Neuronal stem cell (in vitro differentiated cells): ENCODE measurements at regions not wholly inside any gene's neighbourhood (a gene's known extent, or its start where the extent isn't known, plus 50 kb on each side); places are given as distances from the start of the nearest gene placed in this dataset.
A peak's percentile ranks its signal among the peaks of the same experiment; 100 is the strongest.

Experiments
- DNase-seq: peaks from one replicate; pipeline ENCODE4 v3.0.0-alpha.2; 2013; ENCODE audit warnings: low spot score
- H2AFZ ChIP-seq: one replicate; pipeline ENCODE4 v1.6.1; 2013; ENCODE audit warnings: mild to moderate bottlenecking, low read length, inconsistent platforms
- H2AK5ac ChIP-seq: 2 replicates; pipeline ENCODE4 v1.6.1; 2013; ENCODE audit warnings: low read depth, mild to moderate bottlenecking, inconsistent platforms, low read length, moderate library complexity, mixed read lengths
- H2BK120ac ChIP-seq: 2 replicates; pipeline ENCODE4 v1.6.1; 2013; ENCODE audit warnings: low read depth, mild to moderate bottlenecking, inconsistent platforms, low read length, moderate library complexity, mixed read lengths
- H2BK12ac ChIP-seq: one replicate; pipeline ENCODE4 v1.6.1; 2013; ENCODE audit warnings: low read length, inconsistent platforms
- H2BK15ac ChIP-seq: 2 replicates; pipeline ENCODE4 v1.6.1; 2013; ENCODE audit warnings: mild to moderate bottlenecking, low read length, inconsistent platforms, mixed read lengths
- H2BK5ac ChIP-seq: one replicate; pipeline ENCODE4 v1.6.1; 2013; ENCODE audit warnings: inconsistent platforms, mild to moderate bottlenecking, low read length, moderate library complexity
- H3K14ac ChIP-seq: one replicate; pipeline ENCODE4 v1.6.1; 2013; ENCODE audit warnings: low read length, inconsistent platforms
- H3K18ac ChIP-seq: 2 replicates; pipeline ENCODE4 v1.6.1; 2013; ENCODE audit warnings: low read length, inconsistent platforms
- H3K23ac ChIP-seq: 2 replicates; pipeline ENCODE4 v1.6.1; 2013; ENCODE audit warnings: low read depth, mild to moderate bottlenecking, mixed read lengths, low read length, inconsistent platforms; ENCODE audit not compliant: poor library complexity
- H3K27ac ChIP-seq: replicated peaks from 3 replicates; pipeline ENCODE4 v1.5.1; 2013; ENCODE audit warnings: low read length, inconsistent platforms
- H3K27me3 ChIP-seq, 3 experiments: 2 replicates each; pipeline ENCODE4 v1.6.1; 2013; ENCODE audit warnings: low read length in 3 of 3, mild to moderate bottlenecking in 2 of 3, inconsistent platforms in 1 of 3, low read depth in 1 of 3, mixed read lengths in 1 of 3, moderate library complexity in 1 of 3; ENCODE audit not compliant: control insufficient read depth in 3 of 3, insufficient read depth in 3 of 3
- H3K36me3 ChIP-seq, 2 donors: replicated peaks in 1 of 2; 2 replicates each; pipeline ENCODE4 v1.6.1; 2013; ENCODE audit warnings: low read length in 2 of 2; ENCODE audit not compliant: control insufficient read depth in 2 of 2, insufficient read depth in 2 of 2
- H3K4ac ChIP-seq: 2 replicates; pipeline ENCODE4 v1.6.1; 2013; ENCODE audit warnings: inconsistent platforms, mild to moderate bottlenecking, low read length, moderate library complexity
- H3K4me1 ChIP-seq, 2 donors: 1 replicate in 1 of 2; 2 replicates in 1 of 2; pipeline ENCODE4 v1.6.1; 2013; ENCODE audit warnings: low read length in 2 of 2, low read depth in 1 of 2; ENCODE audit not compliant: control insufficient read depth in 2 of 2, insufficient read depth in 1 of 2
- H3K4me2 ChIP-seq: one replicate; pipeline ENCODE4 v1.6.1; 2013; ENCODE audit warnings: mild to moderate bottlenecking, low read length, inconsistent platforms; ENCODE audit not compliant: insufficient read depth, poor library complexity, severe bottlenecking
- H3K4me3 ChIP-seq, 2 donors: 2 replicates each; pipeline ENCODE4 v1.5.1; 2013; ENCODE audit warnings: low read length in 2 of 2, mild to moderate bottlenecking in 2 of 2, inconsistent platforms in 1 of 2, moderate library complexity in 1 of 2
- H3K79me1 ChIP-seq: one replicate; pipeline ENCODE4 v1.6.1; 2013; ENCODE audit warnings: low read depth, mild to moderate bottlenecking, inconsistent platforms, low read length, moderate library complexity
- H3K9ac ChIP-seq: one replicate; pipeline ENCODE4 v1.6.1; 2013; ENCODE audit warnings: mild to moderate bottlenecking, low read depth, low read length, inconsistent platforms; ENCODE audit not compliant: poor library complexity
- H3K9me3 ChIP-seq, 2 donors: replicated peaks in 1 of 2; 2 replicates each; pipeline versions ENCODE3 to v1.6.1; 2013; ENCODE audit warnings: low read length in 2 of 2, mild to moderate bottlenecking in 2 of 2, inconsistent platforms in 1 of 2, low read depth in 1 of 2, mixed read lengths in 1 of 2, moderate library complexity in 1 of 2; ENCODE audit not compliant: control insufficient read depth in 2 of 2, insufficient read depth in 1 of 2
- H4K8ac ChIP-seq: one replicate; pipeline ENCODE4 v1.6.1; 2013; ENCODE audit warnings: low read depth, mild to moderate bottlenecking, inconsistent platforms, low read length, moderate library complexity
- H4K91ac ChIP-seq: one replicate; pipeline ENCODE4 v1.6.1; 2013; ENCODE audit warnings: low read length, low read depth, mild to moderate bottlenecking, inconsistent platforms; ENCODE audit not compliant: poor library complexity
- WGBS, 2 donors: extraction: QIAGEN DNeasy Blood & Tissue Kit; methylation state at CpG; one replicate each; pipeline ENCODE4 v1.1.7; 2013; ENCODE audit warnings: missing lambda C conversion rate in 2 of 2, mixed read lengths in 1 of 2; ENCODE audit not compliant: insufficient read length in 2 of 2, insufficient replicate concordance in 1 of 2; ENCODE audit errors: extremely low coverage in 2 of 2; 5-methylcytosine and 5-hydroxymethylcytosine counted together

DNA sequence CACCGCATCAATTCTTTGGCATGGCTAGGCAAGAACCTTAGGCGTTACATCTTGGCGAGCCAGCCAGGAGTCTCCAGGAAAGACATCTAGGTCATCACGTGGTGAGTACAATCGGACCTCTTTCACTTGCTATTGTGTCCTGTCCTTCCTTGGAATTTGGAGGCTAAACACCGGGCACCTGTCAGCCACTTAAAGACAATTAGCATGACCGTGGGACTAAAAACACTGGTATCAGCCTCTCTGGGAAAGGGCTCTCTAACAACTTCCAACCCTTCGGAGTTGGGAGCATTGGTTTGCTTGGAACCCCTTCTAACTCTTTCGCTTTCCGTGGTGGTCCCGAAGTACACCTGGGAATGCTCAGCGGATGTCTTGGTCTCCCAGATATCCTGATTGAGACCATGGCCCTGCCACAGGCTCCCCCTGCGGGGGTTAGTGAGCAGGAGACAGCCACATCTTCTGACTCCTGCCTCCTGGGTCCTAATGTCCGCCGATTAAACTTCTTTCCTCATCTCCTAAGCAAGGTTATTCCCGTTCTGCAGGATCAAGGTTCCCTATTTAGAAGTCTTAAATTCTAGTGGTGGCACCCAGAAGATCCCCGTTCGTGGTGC, 971.7 kb downstream of the FSCB start:
- no peak overlapping the region for H3K18ac ChIP-seq
- H3K79me1 ChIP-seq, result no peaks in the 10 kb centered on the region
- H3K9me3 ChIP-seq, result no peaks in the 10 kb centered on the region
- no peak overlapping the region for H3K27ac ChIP-seq
- H3K4me2 ChIP-seq, result no peak overlapping the region
- no peak overlapping the region for H2AFZ ChIP-seq
- no peaks in the 10 kb centered on the region for H3K4me1 ChIP-seq
- no peaks in the 10 kb centered on the region for H3K27me3 ChIP-seq
- no peak overlapping the region for H3K9ac ChIP-seq
- no peak overlapping the region for H4K91ac ChIP-seq
- H3K14ac ChIP-seq, result peak overlapping the region; percentile 38
- no peaks in the 10 kb centered on the region for H3K36me3 ChIP-seq
- WGBS, 2 donors, result no CpG with 5 or more reads among the region's 18 CpGs
- DNase-seq, result no peak
- no peak overlapping the region for H2BK5ac ChIP-seq
- no peak overlapping the region for H2BK12ac ChIP-seq
- no peak overlapping the region for H3K4me3 ChIP-seq
- no peak overlapping the region for H3K23ac ChIP-seq
- H3K4ac ChIP-seq, result no peak overlapping the region
- no peak overlapping the region for H2AK5ac ChIP-seq
- no peak overlapping the region for H2BK15ac ChIP-seq
- no peak overlapping the region for H4K8ac ChIP-seq
- H2BK120ac ChIP-seq, result no peak overlapping the region

DNA sequence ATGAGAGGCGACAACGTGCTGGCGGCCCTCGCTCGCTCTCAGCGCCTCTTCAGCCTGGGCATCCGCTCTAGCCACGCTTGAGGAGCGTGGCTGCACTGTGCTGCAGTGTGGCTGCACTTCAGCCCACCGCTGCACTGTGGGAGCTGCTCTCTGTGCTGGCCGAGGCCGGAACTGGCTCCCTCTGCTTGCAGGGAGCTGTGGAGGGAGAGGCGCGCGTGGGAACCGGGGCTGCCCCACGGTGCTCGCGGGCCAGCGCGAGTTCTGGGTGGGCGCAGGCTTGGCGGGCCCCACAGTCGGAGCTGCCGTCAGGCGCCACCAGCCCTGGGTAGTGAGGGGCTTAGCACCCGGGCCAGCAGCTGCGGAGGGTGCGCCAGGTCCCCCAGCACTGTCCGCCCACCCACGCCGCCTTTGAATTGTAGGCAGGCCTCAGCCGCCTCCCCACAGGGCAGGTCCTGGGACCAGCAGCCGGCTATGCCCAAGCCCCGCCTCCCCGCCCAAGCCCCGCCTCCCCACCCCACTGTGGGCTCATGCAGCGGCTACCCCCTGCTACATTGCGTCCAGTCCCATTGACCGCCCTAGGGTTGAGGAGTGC, 974.2 kb downstream of the FSCB start:
- H3K9me3 ChIP-seq, result no peaks in the 10 kb centered on the region
- no peak overlapping the region for H2AK5ac ChIP-seq
- H4K8ac ChIP-seq, result no peak overlapping the region
- H2BK12ac ChIP-seq, result no peak overlapping the region
- no peak overlapping the region for H3K4me2 ChIP-seq
- no peak for DNase-seq
- no peaks in the 10 kb centered on the region for H3K36me3 ChIP-seq
- H3K18ac ChIP-seq, result peak overlapping the region; percentile 80
- peak overlapping the region in 1 of 2 donors; percentile 62 for H3K4me3 ChIP-seq
- no peak overlapping the region for H3K27ac ChIP-seq
- H3K4me1 ChIP-seq, result no peaks in the 10 kb centered on the region
- no peak overlapping the region for H3K4ac ChIP-seq
- no peaks in the 10 kb centered on the region for H3K79me1 ChIP-seq
- H3K23ac ChIP-seq, result no peak overlapping the region
- no CpG with 5 or more reads among the region's 40 CpGs for WGBS, 2 donors
- no peaks in the 10 kb centered on the region for H3K27me3 ChIP-seq
- no peak overlapping the region for H2BK15ac ChIP-seq
- no peak overlapping the region for H2AFZ ChIP-seq
- H2BK120ac ChIP-seq, result no peak overlapping the region
- no peak overlapping the region for H3K9ac ChIP-seq
- H2BK5ac ChIP-seq, result no peak overlapping the region
- peak overlapping the region; percentile 82 for H3K14ac ChIP-seq
- H4K91ac ChIP-seq, result no peak overlapping the region

DNA sequence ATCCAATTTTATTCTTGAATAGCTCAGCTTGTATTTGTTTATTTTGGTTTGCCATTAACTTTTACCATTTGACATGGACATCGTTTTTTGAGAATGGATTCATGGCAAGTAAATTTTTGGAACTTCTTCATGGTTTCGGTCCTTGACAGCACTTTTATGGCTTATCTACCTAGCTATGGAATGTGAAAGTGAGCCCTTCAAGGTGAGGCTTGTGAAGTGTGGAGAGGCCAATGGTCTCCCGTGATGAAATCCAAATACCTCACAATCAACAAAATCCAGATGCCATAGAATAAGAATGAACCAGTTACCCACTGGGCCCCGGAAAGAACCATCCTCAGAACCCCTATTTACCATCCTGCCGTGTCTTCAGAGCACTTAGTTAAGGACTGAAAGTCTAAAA, 978.8 kb downstream of the FSCB start:
- Histone ChIP-seq H2BK120ac (no peak overlapping the region), H3K36me3 (no peaks in the 10 kb centered on the region), H3K4me1 (no peaks in the 10 kb centered on the region), H4K91ac (no peak overlapping the region), H3K79me1 (no peaks in the 10 kb centered on the region), H3K27ac (no peak overlapping the region), H2AK5ac (no peak overlapping the region), H4K8ac (no peak overlapping the region), H3K9ac (no peak overlapping the region), H2BK15ac (no peak overlapping the region), H2BK5ac (no peak overlapping the region), H3K14ac (no peak overlapping the region), H3K27me3 (no peaks in the 10 kb centered on the region), H2BK12ac (no peak overlapping the region), H3K4ac (no peak overlapping the region), H2AFZ (no peak overlapping the region), H3K23ac (no peak overlapping the region), H3K18ac (no peak overlapping the region), H3K4me3 (no peak overlapping the region), H3K9me3 (no peaks in the 10 kb centered on the region), H3K4me2 (no peak overlapping the region)
- DNase-seq, result no peak
- WGBS, 2 donors, result no CpG with 5 or more reads among the region's 5 CpGs

DNA sequence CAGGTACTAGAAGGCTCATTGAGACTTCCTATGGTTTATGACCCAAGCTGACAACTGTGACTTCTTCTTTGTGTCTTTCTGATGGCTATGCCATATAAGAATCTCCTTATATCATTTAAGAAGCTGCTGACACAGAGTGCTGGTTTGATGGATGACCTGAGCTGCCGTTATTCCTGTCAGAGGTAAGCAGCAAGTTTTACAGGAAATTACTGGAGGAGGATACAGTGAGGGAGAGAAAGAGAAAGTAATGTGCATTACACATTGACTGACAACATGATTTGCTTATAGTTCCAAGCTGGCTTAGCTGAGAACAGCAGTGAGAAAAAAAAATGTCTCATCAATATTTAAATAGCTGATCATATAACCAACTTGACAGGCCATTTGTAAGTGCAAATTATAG, 981.4 kb downstream of the FSCB start:
- no peak overlapping the region for H4K91ac ChIP-seq
- no peak for DNase-seq
- H2BK120ac ChIP-seq, result no peak overlapping the region
- H3K4me2 ChIP-seq, result no peak overlapping the region
- no peaks in the 10 kb centered on the region for H3K36me3 ChIP-seq
- H2BK12ac ChIP-seq, result no peak overlapping the region
- WGBS, 2 donors, result no CpG with 5 or more reads among the region's 1 CpG
- H3K4me3 ChIP-seq, result no peak overlapping the region
- H2AK5ac ChIP-seq, result no peak overlapping the region
- H3K27me3 ChIP-seq, result no peaks in the 10 kb centered on the region
- H3K79me1 ChIP-seq, result no peaks in the 10 kb centered on the region
- H2BK5ac ChIP-seq, result no peak overlapping the region
- no peaks in the 10 kb centered on the region for H3K9me3 ChIP-seq
- H3K18ac ChIP-seq, result no peak overlapping the region
- H3K4me1 ChIP-seq, result no peaks in the 10 kb centered on the region
- no peak overlapping the region for H3K23ac ChIP-seq
- H3K4ac ChIP-seq, result no peak overlapping the region
- no peak overlapping the region for H3K9ac ChIP-seq
- H3K27ac ChIP-seq, result no peak overlapping the region
- H4K8ac ChIP-seq, result no peak overlapping the region
- H3K14ac ChIP-seq, result no peak overlapping the region
- H2BK15ac ChIP-seq, result no peak overlapping the region
- no peak overlapping the region for H2AFZ ChIP-seq
